ENCODE measurements at regions not wholly inside any gene's neighbourhood (a gene's known extent, or its start where the extent isn't known, plus 50 kb on each side); places are given as distances from the start of the nearest gene placed in this dataset.

- DNase-seq: no peak
These were observed 156.5 kb downstream of the MOXD1 start for GRCh38 chr6:132244744-132245143.

GRCh38 chr6:132236744-132237143 lies 164.5 kb downstream of the MOXD1 start:
- no peak for DNase-seq

GRCh38 chr6:132236281-132236680 lies 165.0 kb downstream of the MOXD1 start:
- no peak for DNase-seq

GRCh38 chr6:132235596-132236280 lies 165.5 kb downstream of the MOXD1 start:
- DNase-seq: no peak

- DNase-seq: no peak
These were observed 166.9 kb downstream of the MOXD1 start for GRCh38 chr6:132234356-132234755.

GRCh38 chr6:132231121-132231884 lies 170.0 kb downstream of the MOXD1 start:
- no peak for DNase-seq

- no peak for DNase-seq
These were observed 172.4 kb downstream of the MOXD1 start for GRCh38 chr6:132228894-132229293.

GRCh38 chr6:132227904-132228303 lies 173.4 kb downstream of the MOXD1 start:
- DNase-seq: no peak

- no peak for DNase-seq
These were observed 176.3 kb downstream of the MOXD1 start for GRCh38 chr6:132224943-132225342.

GRCh38 chr6:132220800-132221199 lies 180.5 kb downstream of the MOXD1 start:
- no peak for DNase-seq

GRCh38 chr6:132219901-132220300 lies 181.4 kb downstream of the MOXD1 start:
- no peak for DNase-seq

- no peak for DNase-seq
These were observed 183.1 kb downstream of the MOXD1 start for GRCh38 chr6:132218059-132218696.

GRCh38 chr6:132215805-132216204 lies 185.5 kb downstream of the MOXD1 start:
- DNase-seq: no peak

GRCh38 chr6:132214716-132215115 lies 186.6 kb downstream of the MOXD1 start:
- DNase-seq: no peak

GRCh38 chr6:132213732-132214131 lies 187.5 kb downstream of the MOXD1 start:
- DNase-seq: no peak

- no peak for DNase-seq
These were observed 188.1 kb downstream of the MOXD1 start for GRCh38 chr6:132213191-132213590.

GRCh38 chr6:132210886-132211563 lies 190.2 kb downstream of the MOXD1 start:
- no peak for DNase-seq

GRCh38 chr6:132209351-132209750 lies 191.9 kb downstream of the MOXD1 start:
- DNase-seq: no peak

GRCh38 chr6:132207991-132208390 lies 193.3 kb downstream of the MOXD1 start:
- no peak for DNase-seq

- no peak for DNase-seq
These were observed 195.3 kb downstream of the MOXD1 start for GRCh38 chr6:132205946-132206345.

GRCh38 chr6:132204591-132204990 lies 196.7 kb downstream of the MOXD1 start:
- no peak for DNase-seq

GRCh38 chr6:132202574-132202973 lies 198.7 kb downstream of the MOXD1 start:
- no peak for DNase-seq

GRCh38 chr6:132199343-132199742 lies 201.9 kb downstream of the MOXD1 start:
- no peak for DNase-seq
